ENCODE measurements at regions not wholly inside any gene's neighbourhood (a gene's known extent, or its start where the extent isn't known, plus 50 kb on each side); places are given as distances from the start of the nearest gene placed in this dataset.

- no peaks in the 10 kb centered on the region for H3K4me1 ChIP-seq (ENCODE audit: control insufficient read depth, insufficient read depth, low read length)
- peaks cover 5% of the 10 kb centered on the region for H3K27me3 ChIP-seq (ENCODE audit: control insufficient read depth, insufficient read depth, low read length)
- H3K4me3 ChIP-seq (ENCODE audit: low read length) = no peak overlapping the region
- no peaks in the 10 kb centered on the region for H3K36me3 ChIP-seq (ENCODE audit: control insufficient read depth, insufficient read depth, low read length)
- WGBS (ENCODE audit: insufficient coverage) = no CpG with 5 or more reads among the region's 3 CpGs
- H3K9me3 ChIP-seq (replicated peaks; ENCODE audit: control insufficient read depth, low read depth, low read length) = no peaks in the 10 kb centered on the region
- H3K27ac ChIP-seq (ENCODE audit: low read length) = no peak overlapping the region
- no peak for DNase-seq
Measured at GRCh38 chr3:135500034-135500433, 465.5 kb upstream of the PPP2R3A start.

- Histone ChIP-seq H3K9me3 (replicated peaks; ENCODE audit: control insufficient read depth, low read depth, low read length) (no peaks in the 10 kb centered on the region), H3K4me1 (ENCODE audit: control insufficient read depth, insufficient read depth, low read length) (no peaks in the 10 kb centered on the region), H3K27ac (ENCODE audit: low read length) (no peak overlapping the region), H3K27me3 (ENCODE audit: control insufficient read depth, insufficient read depth, low read length) (peaks cover 5% of the 10 kb centered on the region), H3K36me3 (ENCODE audit: control insufficient read depth, insufficient read depth, low read length) (no peaks in the 10 kb centered on the region), H3K4me3 (ENCODE audit: low read length) (no peak overlapping the region)
- 64% methylated on average over 6 of the region's 11 CpGs for WGBS (ENCODE audit: insufficient coverage)
- DNase-seq = no peak
Measured at GRCh38 chr3:135503065-135503759, 462.3 kb upstream of the PPP2R3A start.

GRCh38 chr3:135503760-135504686 is 461.5 kb upstream of the PPP2R3A start:
- H3K9me3 ChIP-seq (replicated peaks; ENCODE audit: control insufficient read depth, low read depth, low read length) = no peaks in the 10 kb centered on the region
- DNase-seq = peak; percentile 81
- 6% methylated on average over 11 of the region's 18 CpGs for WGBS (ENCODE audit: insufficient coverage)
- no peak overlapping the region for H3K27ac ChIP-seq (ENCODE audit: low read length)
- no peaks in the 10 kb centered on the region for H3K36me3 ChIP-seq (ENCODE audit: control insufficient read depth, insufficient read depth, low read length)
- H3K27me3 ChIP-seq (ENCODE audit: control insufficient read depth, insufficient read depth, low read length) = peaks cover 5% of the 10 kb centered on the region
- H3K4me3 ChIP-seq (ENCODE audit: low read length) = no peak overlapping the region
- H3K4me1 ChIP-seq (ENCODE audit: control insufficient read depth, insufficient read depth, low read length) = no peaks in the 10 kb centered on the region

- no peaks in the 10 kb centered on the region for H3K9me3 ChIP-seq (replicated peaks; ENCODE audit: control insufficient read depth, low read depth, low read length)
- H3K4me3 ChIP-seq (ENCODE audit: low read length) = no peak overlapping the region
- H3K4me1 ChIP-seq (ENCODE audit: control insufficient read depth, insufficient read depth, low read length) = no peaks in the 10 kb centered on the region
- DNase-seq = no peak
- no peak overlapping the region for H3K27ac ChIP-seq (ENCODE audit: low read length)
- no peaks in the 10 kb centered on the region for H3K27me3 ChIP-seq (ENCODE audit: control insufficient read depth, insufficient read depth, low read length)
- H3K36me3 ChIP-seq (ENCODE audit: control insufficient read depth, insufficient read depth, low read length) = no peaks in the 10 kb centered on the region
- WGBS (ENCODE audit: insufficient coverage) = 89% methylated on average over 2 of the region's 5 CpGs
Measured at GRCh38 chr3:135513106-135514059, 452.1 kb upstream of the PPP2R3A start.

GRCh38 chr3:135514060-135514448 is 451.5 kb upstream of the PPP2R3A start:
- no peak overlapping the region for H3K4me3 ChIP-seq (ENCODE audit: low read length)
- H3K27ac ChIP-seq (ENCODE audit: low read length) = no peak overlapping the region
- H3K4me1 ChIP-seq (ENCODE audit: control insufficient read depth, insufficient read depth, low read length) = no peaks in the 10 kb centered on the region
- H3K9me3 ChIP-seq (replicated peaks; ENCODE audit: control insufficient read depth, low read depth, low read length) = no peaks in the 10 kb centered on the region
- H3K36me3 ChIP-seq (ENCODE audit: control insufficient read depth, insufficient read depth, low read length) = no peaks in the 10 kb centered on the region
- no CpG with 5 or more reads among the region's 4 CpGs for WGBS (ENCODE audit: insufficient coverage)
- H3K27me3 ChIP-seq (ENCODE audit: control insufficient read depth, insufficient read depth, low read length) = no peaks in the 10 kb centered on the region
- DNase-seq = no peak

- Histone ChIP-seq H3K9me3 (replicated peaks; ENCODE audit: control insufficient read depth, low read depth, low read length) (no peaks in the 10 kb centered on the region), H3K36me3 (ENCODE audit: control insufficient read depth, insufficient read depth, low read length) (no peaks in the 10 kb centered on the region), H3K4me3 (ENCODE audit: low read length) (no peak overlapping the region), H3K4me1 (ENCODE audit: control insufficient read depth, insufficient read depth, low read length) (no peaks in the 10 kb centered on the region), H3K27me3 (ENCODE audit: control insufficient read depth, insufficient read depth, low read length) (no peaks in the 10 kb centered on the region), H3K27ac (ENCODE audit: low read length) (no peak overlapping the region)
- DNase-seq = no peak
- WGBS (ENCODE audit: insufficient coverage) = no CpG with 5 or more reads among the region's 3 CpGs
Measured at GRCh38 chr3:135516143-135516542, 449.4 kb upstream of the PPP2R3A start.

DNA sequence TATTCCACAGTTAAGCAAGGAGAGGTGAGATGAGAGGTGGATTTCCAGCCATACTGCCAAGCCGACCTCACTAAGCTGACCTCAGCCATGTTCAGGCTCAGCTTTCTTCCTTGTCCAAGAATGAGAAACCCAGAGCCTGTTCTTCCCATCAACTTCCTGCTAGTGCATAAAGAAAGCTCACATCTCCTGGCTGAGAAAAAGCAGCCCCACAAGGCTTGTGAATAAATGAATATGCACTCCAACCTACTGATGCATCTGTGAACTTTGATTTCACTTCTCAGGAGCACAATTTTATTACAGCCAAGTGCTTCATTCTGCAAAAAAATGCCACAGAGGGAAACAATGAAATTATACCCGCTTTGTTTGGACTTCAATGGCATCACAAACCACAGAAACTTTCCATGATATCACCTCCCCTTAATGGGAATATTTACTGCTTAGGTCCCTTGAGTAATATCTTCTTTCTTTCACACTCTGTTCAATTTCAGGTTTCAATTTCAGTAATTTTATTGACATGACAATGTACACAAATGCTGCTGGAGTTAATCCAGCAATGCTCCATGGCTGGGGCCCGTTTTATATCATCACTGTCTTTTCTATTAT is 437.0 kb upstream of the PPP2R3A start:
- H3K27ac ChIP-seq (ENCODE audit: low read length) = no peak overlapping the region
- H3K27me3 ChIP-seq (ENCODE audit: control insufficient read depth, insufficient read depth, low read length) = no peaks in the 10 kb centered on the region
- no peak overlapping the region for H3K4me3 ChIP-seq (ENCODE audit: low read length)
- 33% methylated on average over 1 of the region's 3 CpGs for WGBS (ENCODE audit: insufficient coverage)
- H3K4me1 ChIP-seq (ENCODE audit: control insufficient read depth, insufficient read depth, low read length) = no peaks in the 10 kb centered on the region
- no peak for DNase-seq
- no peaks in the 10 kb centered on the region for H3K36me3 ChIP-seq (ENCODE audit: control insufficient read depth, insufficient read depth, low read length)
- H3K9me3 ChIP-seq (replicated peaks; ENCODE audit: control insufficient read depth, low read depth, low read length) = no peaks in the 10 kb centered on the region

GRCh38 chr3:135532021-135532420 is 433.5 kb upstream of the PPP2R3A start:
- Histone ChIP-seq H3K9me3 (replicated peaks; ENCODE audit: control insufficient read depth, low read depth, low read length) (no peaks in the 10 kb centered on the region), H3K4me3 (ENCODE audit: low read length) (no peak overlapping the region), H3K27ac (ENCODE audit: low read length) (no peak overlapping the region), H3K27me3 (ENCODE audit: control insufficient read depth, insufficient read depth, low read length) (no peaks in the 10 kb centered on the region), H3K4me1 (ENCODE audit: control insufficient read depth, insufficient read depth, low read length) (no peaks in the 10 kb centered on the region), H3K36me3 (ENCODE audit: control insufficient read depth, insufficient read depth, low read length) (no peaks in the 10 kb centered on the region)
- DNase-seq = no peak
- 83% methylated on average over 1 of the region's 3 CpGs for WGBS (ENCODE audit: insufficient coverage)

GRCh38 chr3:135538123-135538522 is 427.4 kb upstream of the PPP2R3A start:
- 69% methylated on average over 2 of the region's 2 CpGs for WGBS (ENCODE audit: insufficient coverage)
- Histone ChIP-seq H3K4me1 (ENCODE audit: control insufficient read depth, insufficient read depth, low read length) (no peaks in the 10 kb centered on the region), H3K4me3 (ENCODE audit: low read length) (no peak overlapping the region), H3K9me3 (replicated peaks; ENCODE audit: control insufficient read depth, low read depth, low read length) (no peaks in the 10 kb centered on the region), H3K27ac (ENCODE audit: low read length) (no peak overlapping the region), H3K36me3 (ENCODE audit: control insufficient read depth, insufficient read depth, low read length) (no peaks in the 10 kb centered on the region), H3K27me3 (ENCODE audit: control insufficient read depth, insufficient read depth, low read length) (no peaks in the 10 kb centered on the region)
- DNase-seq = peak; percentile 1

Data from muscle of leg (tissue), 3 donors.